Fibroblast of the aortic adventitia (primary cell): ENCODE measurements at regions not wholly inside any gene's neighbourhood (a gene's known extent, or its start where the extent isn't known, plus 50 kb on each side); places are given as distances from the start of the nearest gene placed in this dataset.

Source experiments
- DNase-seq: peaks from one replicate; pipeline ENCODE4 v3.0.0-alpha.2; 2010; ENCODE audit warnings: low read depth
- H3K4me3 ChIP-seq: 2 replicates; pipeline ENCODE4 v1.5.1; 2011; ENCODE audit warnings: low read depth, mild to moderate bottlenecking, control low read depth, low read length, moderate library complexity
- CTCF ChIP-seq: IDR thresholded peaks from 2 replicates; pipeline ENCODE4 v1.5.1; 2011; ENCODE audit warnings: mild to moderate bottlenecking, low read length, control low read depth, inconsistent platforms; ENCODE audit not compliant: insufficient read depth

GRCh38 chr11:70851308-70851707 lies 401.1 kb downstream of the SHANK2 start:
- no peak for DNase-seq
- no peak for TF ChIP-seq CTCF
- no peak overlapping the region for H3K4me3 ChIP-seq

GRCh38 chr11:70851907-70852306 lies 400.5 kb downstream of the SHANK2 start:
- TF ChIP-seq CTCF: no peak
- no peak overlapping the region for H3K4me3 ChIP-seq
- DNase-seq: no peak

- no peak for DNase-seq
- TF ChIP-seq CTCF: no peak
- no peak overlapping the region for H3K4me3 ChIP-seq
Observed at GRCh38 chr11:70853068-70853769, 399.2 kb downstream of the SHANK2 start.

GRCh38 chr11:70853770-70854108 lies 398.6 kb downstream of the SHANK2 start:
- no peak overlapping the region for H3K4me3 ChIP-seq
- no peak for TF ChIP-seq CTCF
- no peak for DNase-seq

GRCh38 chr11:70854201-70854600 lies 398.2 kb downstream of the SHANK2 start:
- no peak overlapping the region for H3K4me3 ChIP-seq
- no peak for DNase-seq
- no peak for TF ChIP-seq CTCF

- DNase-seq: no peak
- TF ChIP-seq CTCF: no peak
- H3K4me3 ChIP-seq: no peak overlapping the region
Observed at GRCh38 chr11:70854901-70855556, 397.3 kb downstream of the SHANK2 start.
